ENCODE measurements at regions not wholly inside any gene's neighbourhood (a gene's known extent, or its start where the extent isn't known, plus 50 kb on each side); places are given as distances from the start of the nearest gene placed in this dataset.

DNA sequence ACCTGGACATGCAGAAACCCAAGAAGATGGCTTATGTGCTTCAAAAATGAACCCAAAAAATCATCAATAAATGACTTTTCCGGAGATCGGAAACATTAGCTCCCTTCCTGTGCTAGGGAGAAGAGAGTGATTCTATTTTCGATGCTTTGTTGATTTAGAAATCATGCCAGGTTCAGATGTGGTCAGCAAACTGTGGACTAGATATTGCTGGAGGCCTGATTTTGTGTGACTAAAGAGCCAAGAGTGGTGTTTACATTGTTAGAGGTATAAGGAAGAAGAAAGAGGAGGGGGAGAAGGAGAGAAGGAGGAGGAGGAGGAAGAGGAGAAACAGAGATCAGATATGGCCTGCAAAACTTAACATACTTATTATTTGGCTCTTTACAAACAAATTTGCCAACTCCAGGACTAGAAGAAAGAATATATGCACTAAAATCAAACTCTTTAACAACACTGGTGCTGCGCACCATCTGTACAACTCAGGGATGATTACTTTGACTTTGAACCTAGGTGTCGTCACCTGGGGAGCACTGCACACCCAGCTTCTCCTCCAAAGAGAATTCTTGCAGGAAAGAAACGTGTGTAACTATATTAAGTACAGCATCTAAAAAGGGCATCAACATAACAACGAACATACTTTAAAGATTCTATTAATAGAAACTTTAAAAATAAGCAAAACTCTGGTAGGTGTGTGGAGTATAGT is 664.9 kb upstream of the LCORL start:
- H3K4me1 ChIP-seq: peaks cover 4% of the 10 kb centered on the region
- no peaks in the 10 kb centered on the region for H3K9me3 ChIP-seq
- H3K27me3 ChIP-seq (ENCODE audit: low read depth): no peaks in the 10 kb centered on the region
- ATAC-seq (no peak), DNase-seq (no peak)
- H3K27ac ChIP-seq: no peak overlapping the region
- no peak overlapping the region for H3K4me3 ChIP-seq
- TF ChIP-seq, protein P1, sequence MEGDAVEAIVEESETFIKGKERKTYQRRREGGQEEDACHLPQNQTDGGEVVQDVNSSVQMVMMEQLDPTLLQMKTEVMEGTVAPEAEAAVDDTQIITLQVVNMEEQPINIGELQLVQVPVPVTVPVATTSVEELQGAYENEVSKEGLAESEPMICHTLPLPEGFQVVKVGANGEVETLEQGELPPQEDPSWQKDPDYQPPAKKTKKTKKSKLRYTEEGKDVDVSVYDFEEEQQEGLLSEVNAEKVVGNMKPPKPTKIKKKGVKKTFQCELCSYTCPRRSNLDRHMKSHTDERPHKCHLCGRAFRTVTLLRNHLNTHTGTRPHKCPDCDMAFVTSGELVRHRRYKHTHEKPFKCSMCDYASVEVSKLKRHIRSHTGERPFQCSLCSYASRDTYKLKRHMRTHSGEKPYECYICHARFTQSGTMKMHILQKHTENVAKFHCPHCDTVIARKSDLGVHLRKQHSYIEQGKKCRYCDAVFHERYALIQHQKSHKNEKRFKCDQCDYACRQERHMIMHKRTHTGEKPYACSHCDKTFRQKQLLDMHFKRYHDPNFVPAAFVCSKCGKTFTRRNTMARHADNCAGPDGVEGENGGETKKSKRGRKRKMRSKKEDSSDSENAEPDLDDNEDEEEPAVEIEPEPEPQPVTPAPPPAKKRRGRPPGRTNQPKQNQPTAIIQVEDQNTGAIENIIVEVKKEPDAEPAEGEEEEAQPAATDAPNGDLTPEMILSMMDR (IDR thresholded peaks at IDR 0.05): no peak
- intact Hi-C loops (cut with DNase I): no loop called here
- H3K36me3 ChIP-seq: no peaks in the 10 kb centered on the region

DNA sequence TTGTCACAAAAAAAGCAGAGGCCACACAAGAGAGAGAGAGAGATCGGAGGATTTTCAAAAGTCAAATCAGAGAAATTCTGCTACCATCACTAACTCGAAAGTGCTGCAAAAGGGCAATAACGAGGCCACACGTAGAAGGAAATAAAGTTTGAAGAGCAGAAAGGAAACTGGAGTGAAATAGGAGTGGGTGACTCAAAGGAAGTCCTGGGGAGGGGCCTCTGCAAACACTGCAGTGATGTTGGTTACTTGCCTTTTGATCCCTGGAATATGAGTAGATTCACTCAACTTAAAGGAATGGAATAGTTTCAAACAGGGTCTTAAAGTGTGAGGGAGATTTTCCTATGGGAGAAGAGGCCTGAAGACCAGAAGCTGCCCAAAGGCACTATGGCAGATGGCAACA is 663.4 kb upstream of the LCORL start:
- Histone ChIP-seq H3K27ac (no peak overlapping the region), H3K36me3 (no peaks in the 10 kb centered on the region), H3K4me3 (no peak overlapping the region), H3K4me1 (peaks cover 4% of the 10 kb centered on the region), H3K27me3 (ENCODE audit: low read depth) (no peaks in the 10 kb centered on the region), H3K9me3 (no peaks in the 10 kb centered on the region)
- ATAC-seq (no peak), DNase-seq (no peak)
- intact Hi-C loops (cut with DNase I): no loop called here
- TF ChIP-seq, protein P1 (IDR thresholded peaks at IDR 0.05): no peak

DNA sequence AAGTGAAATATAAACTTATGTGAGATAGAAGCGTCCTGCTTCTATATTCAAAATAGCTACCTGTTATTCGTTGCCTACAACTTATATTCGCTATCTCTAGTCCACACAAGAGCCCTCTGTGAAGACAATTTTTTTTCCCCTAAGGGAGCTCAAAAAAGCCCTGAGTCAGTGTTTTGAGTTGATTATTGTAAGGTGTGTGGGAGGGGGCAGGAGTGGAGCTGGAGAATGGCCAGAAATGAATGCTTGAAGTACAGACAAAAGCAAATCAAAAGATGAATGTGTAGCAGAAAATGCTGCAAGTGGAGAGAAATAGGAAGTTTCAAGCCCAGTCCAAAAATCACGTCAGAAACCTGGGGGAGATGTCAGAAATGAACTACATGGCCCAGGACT is 655.0 kb upstream of the LCORL start:
- ATAC-seq (no peak), DNase-seq (no peak)
- no peaks in the 10 kb centered on the region for H3K36me3 ChIP-seq
- TF ChIP-seq, protein P1 (IDR thresholded peaks at IDR 0.05): no peak
- intact Hi-C loops (cut with DNase I): no loop called here
- no peaks in the 10 kb centered on the region for H3K9me3 ChIP-seq
- H3K4me1 ChIP-seq: no peaks in the 10 kb centered on the region
- H3K27me3 ChIP-seq (ENCODE audit: low read depth): no peaks in the 10 kb centered on the region
- no peak overlapping the region for H3K27ac ChIP-seq
- H3K4me3 ChIP-seq: no peak overlapping the region

GRCh38 chr4:18675586-18676525 is 654.3 kb upstream of the LCORL start:
- intact Hi-C loops (cut with DNase I): no loop called here
- H3K4me1 ChIP-seq: no peaks in the 10 kb centered on the region
- H3K27me3 ChIP-seq (ENCODE audit: low read depth): no peaks in the 10 kb centered on the region
- H3K27ac ChIP-seq: no peak overlapping the region
- DNase-seq (no peak), ATAC-seq (no peak)
- H3K9me3 ChIP-seq: no peaks in the 10 kb centered on the region
- no peaks in the 10 kb centered on the region for H3K36me3 ChIP-seq
- no peak overlapping the region for H3K4me3 ChIP-seq
- TF ChIP-seq, protein P1 (IDR thresholded peaks at IDR 0.05): no peak

DNA sequence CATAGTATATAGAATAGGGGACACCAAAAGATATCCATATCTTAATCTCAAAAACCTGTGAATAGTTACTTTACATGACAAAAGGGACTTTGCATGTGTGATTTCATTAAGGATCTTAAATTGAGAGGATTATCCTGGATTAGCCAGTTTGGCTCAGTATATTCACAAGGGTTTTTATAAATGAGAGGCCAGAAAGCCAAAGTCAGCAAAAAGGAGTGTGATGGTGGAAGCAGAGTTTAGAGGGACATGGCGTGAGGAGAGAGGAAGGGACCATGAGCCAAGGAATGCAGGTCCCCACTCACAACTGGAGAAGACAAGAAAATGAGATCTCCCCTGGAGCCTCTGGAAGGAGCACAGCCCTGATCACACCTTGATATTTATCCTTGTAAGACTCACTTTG is 648.5 kb upstream of the LCORL start:
- no peaks in the 10 kb centered on the region for H3K36me3 ChIP-seq
- intact Hi-C loops (cut with DNase I): no loop called here
- DNase-seq: no peak
- TF ChIP-seq, protein P1 (IDR thresholded peaks at IDR 0.05): no peak
- no peak for ATAC-seq
- no peaks in the 10 kb centered on the region for H3K4me1 ChIP-seq
- no peaks in the 10 kb centered on the region for H3K9me3 ChIP-seq
- no peak overlapping the region for H3K4me3 ChIP-seq
- H3K27ac ChIP-seq: no peak overlapping the region
- no peaks in the 10 kb centered on the region for H3K27me3 ChIP-seq (ENCODE audit: low read depth)

Measured in lower lobe of right lung (tissue), 2 donors.